Transverse colon (tissue), 3 donors: ENCODE measurements at regions not wholly inside any gene's neighbourhood (a gene's known extent, or its start where the extent isn't known, plus 50 kb on each side); places are given as distances from the start of the nearest gene placed in this dataset.

ENCODE experiments used
- CTCF ChIP-seq, 5 experiments: fragments of 200-600 bp in 3 of 5; fragments of 450-650 bp in 2 of 5; sonication (generic) in 3 of 5; IDR thresholded peaks; 1 replicate in 2 of 5; 2 replicates in 3 of 5; pipeline ENCODE4 v1.5.1; 2016 to 2017; ENCODE audit warnings: antibody characterized with exemption in 5 of 5, inconsistent platforms in 3 of 5, mild to moderate bottlenecking in 2 of 5, moderate library complexity in 1 of 5
- POLR2A ChIP-seq: fragments of 450-650 bp; IDR thresholded peaks from one replicate; pipeline ENCODE4 v1.6.1; 2016; ENCODE audit warnings: antibody characterized with exemption, mild to moderate bottlenecking, moderate library complexity

GRCh38 chr16:56019274-56019673, 144.1 kb upstream of the CES5A start:
- TF ChIP-seq CTCF (IDR thresholded peaks at IDR 0.05) (no peak), POLR2A (no peak)
